ENCODE measurements at regions not wholly inside any gene's neighbourhood (a gene's known extent, or its start where the extent isn't known, plus 50 kb on each side); places are given as distances from the start of the nearest gene placed in this dataset.

DNA sequence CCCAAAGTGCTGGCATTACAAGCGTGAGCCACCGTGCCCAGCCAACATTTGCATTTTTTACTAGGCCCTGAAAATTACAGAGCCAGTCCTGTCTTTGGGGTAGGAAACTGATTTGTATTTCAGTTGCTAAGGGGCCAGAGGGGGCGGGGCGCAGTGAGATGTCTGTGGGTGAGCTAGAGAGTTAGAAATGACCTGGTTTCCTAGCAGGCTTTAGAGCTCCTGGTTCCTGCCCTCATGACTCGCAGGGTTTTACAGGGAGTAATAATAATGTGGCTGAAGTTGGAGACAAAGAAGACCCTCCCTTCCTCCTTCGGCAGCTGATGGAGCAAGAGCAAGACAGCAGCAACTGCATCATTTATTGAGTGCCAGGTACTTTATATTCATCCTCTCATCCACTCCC lies 131.5 kb downstream of the TFAP2C start:
- TF ChIP-seq, protein P1, sequence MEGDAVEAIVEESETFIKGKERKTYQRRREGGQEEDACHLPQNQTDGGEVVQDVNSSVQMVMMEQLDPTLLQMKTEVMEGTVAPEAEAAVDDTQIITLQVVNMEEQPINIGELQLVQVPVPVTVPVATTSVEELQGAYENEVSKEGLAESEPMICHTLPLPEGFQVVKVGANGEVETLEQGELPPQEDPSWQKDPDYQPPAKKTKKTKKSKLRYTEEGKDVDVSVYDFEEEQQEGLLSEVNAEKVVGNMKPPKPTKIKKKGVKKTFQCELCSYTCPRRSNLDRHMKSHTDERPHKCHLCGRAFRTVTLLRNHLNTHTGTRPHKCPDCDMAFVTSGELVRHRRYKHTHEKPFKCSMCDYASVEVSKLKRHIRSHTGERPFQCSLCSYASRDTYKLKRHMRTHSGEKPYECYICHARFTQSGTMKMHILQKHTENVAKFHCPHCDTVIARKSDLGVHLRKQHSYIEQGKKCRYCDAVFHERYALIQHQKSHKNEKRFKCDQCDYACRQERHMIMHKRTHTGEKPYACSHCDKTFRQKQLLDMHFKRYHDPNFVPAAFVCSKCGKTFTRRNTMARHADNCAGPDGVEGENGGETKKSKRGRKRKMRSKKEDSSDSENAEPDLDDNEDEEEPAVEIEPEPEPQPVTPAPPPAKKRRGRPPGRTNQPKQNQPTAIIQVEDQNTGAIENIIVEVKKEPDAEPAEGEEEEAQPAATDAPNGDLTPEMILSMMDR (conservative IDR thresholded peaks at IDR 0.05) = no peak
- TF ChIP-seq ZFX (IDR thresholded peaks at IDR 0.05) = no peak
